H1 (cell line): ENCODE measurements at regions not wholly inside any gene's neighbourhood (a gene's known extent, or its start where the extent isn't known, plus 50 kb on each side); places are given as distances from the start of the nearest gene placed in this dataset.

Experiments
- CHD2 ChIP-seq: IDR thresholded peaks from 2 replicates; pipeline ENCODE4 v1.6.1; 2012; ENCODE audit warnings: low read length, improper control_type of control experiment
- KDM4A ChIP-seq: IDR thresholded peaks from one replicate; pipeline ENCODE4 v1.7.1; 2012; ENCODE audit warnings: low read depth, mild to moderate bottlenecking, moderate library complexity, low read length, inconsistent platforms; ENCODE audit not compliant: severe bottlenecking
- SRF ChIP-seq: IDR thresholded peaks from 2 replicates; pipeline ENCODE4 v1.6.1; 2011; ENCODE audit warnings: mild to moderate bottlenecking, low read depth, low read length, moderate library complexity
- TF ChIP-seq, protein P1 (sequence below): IDR thresholded peaks from 2 replicates; pipeline ENCODE4 v1.6.1; 2012; ENCODE audit warnings: low read length, inconsistent platforms

DNA sequence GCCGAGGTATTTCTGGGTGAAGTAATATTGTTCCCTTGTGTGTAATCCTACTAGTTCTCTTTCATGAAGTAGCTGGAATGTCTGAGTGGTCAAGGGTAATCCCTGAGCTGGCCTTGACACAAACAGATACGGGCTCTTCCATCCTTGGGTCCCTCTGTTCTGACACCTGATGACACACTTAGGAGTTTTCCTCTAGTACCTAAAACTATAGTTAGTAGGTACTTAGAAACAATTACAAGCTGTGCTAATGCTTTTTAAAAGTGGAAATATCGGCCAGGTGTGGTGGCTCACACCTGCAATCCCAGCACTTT lies 59.2 kb upstream of the IL1R1 start (continued):
- TF ChIP-seq, protein P1, sequence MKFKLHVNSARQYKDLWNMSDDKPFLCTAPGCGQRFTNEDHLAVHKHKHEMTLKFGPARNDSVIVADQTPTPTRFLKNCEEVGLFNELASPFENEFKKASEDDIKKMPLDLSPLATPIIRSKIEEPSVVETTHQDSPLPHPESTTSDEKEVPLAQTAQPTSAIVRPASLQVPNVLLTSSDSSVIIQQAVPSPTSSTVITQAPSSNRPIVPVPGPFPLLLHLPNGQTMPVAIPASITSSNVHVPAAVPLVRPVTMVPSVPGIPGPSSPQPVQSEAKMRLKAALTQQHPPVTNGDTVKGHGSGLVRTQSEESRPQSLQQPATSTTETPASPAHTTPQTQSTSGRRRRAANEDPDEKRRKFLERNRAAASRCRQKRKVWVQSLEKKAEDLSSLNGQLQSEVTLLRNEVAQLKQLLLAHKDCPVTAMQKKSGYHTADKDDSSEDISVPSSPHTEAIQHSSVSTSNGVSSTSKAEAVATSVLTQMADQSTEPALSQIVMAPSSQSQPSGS = no peak
- no peak for TF ChIP-seq CHD2
- no peak for TF ChIP-seq SRF
- TF ChIP-seq KDM4A = no peak
